ENCODE measurements at regions not wholly inside any gene's neighbourhood (a gene's known extent, or its start where the extent isn't known, plus 50 kb on each side); places are given as distances from the start of the nearest gene placed in this dataset.

GRCh38 chr4:121255986-121256750 is 92.0 kb upstream of the TNIP3 start (continued):
- TF ChIP-seq, protein P1, sequence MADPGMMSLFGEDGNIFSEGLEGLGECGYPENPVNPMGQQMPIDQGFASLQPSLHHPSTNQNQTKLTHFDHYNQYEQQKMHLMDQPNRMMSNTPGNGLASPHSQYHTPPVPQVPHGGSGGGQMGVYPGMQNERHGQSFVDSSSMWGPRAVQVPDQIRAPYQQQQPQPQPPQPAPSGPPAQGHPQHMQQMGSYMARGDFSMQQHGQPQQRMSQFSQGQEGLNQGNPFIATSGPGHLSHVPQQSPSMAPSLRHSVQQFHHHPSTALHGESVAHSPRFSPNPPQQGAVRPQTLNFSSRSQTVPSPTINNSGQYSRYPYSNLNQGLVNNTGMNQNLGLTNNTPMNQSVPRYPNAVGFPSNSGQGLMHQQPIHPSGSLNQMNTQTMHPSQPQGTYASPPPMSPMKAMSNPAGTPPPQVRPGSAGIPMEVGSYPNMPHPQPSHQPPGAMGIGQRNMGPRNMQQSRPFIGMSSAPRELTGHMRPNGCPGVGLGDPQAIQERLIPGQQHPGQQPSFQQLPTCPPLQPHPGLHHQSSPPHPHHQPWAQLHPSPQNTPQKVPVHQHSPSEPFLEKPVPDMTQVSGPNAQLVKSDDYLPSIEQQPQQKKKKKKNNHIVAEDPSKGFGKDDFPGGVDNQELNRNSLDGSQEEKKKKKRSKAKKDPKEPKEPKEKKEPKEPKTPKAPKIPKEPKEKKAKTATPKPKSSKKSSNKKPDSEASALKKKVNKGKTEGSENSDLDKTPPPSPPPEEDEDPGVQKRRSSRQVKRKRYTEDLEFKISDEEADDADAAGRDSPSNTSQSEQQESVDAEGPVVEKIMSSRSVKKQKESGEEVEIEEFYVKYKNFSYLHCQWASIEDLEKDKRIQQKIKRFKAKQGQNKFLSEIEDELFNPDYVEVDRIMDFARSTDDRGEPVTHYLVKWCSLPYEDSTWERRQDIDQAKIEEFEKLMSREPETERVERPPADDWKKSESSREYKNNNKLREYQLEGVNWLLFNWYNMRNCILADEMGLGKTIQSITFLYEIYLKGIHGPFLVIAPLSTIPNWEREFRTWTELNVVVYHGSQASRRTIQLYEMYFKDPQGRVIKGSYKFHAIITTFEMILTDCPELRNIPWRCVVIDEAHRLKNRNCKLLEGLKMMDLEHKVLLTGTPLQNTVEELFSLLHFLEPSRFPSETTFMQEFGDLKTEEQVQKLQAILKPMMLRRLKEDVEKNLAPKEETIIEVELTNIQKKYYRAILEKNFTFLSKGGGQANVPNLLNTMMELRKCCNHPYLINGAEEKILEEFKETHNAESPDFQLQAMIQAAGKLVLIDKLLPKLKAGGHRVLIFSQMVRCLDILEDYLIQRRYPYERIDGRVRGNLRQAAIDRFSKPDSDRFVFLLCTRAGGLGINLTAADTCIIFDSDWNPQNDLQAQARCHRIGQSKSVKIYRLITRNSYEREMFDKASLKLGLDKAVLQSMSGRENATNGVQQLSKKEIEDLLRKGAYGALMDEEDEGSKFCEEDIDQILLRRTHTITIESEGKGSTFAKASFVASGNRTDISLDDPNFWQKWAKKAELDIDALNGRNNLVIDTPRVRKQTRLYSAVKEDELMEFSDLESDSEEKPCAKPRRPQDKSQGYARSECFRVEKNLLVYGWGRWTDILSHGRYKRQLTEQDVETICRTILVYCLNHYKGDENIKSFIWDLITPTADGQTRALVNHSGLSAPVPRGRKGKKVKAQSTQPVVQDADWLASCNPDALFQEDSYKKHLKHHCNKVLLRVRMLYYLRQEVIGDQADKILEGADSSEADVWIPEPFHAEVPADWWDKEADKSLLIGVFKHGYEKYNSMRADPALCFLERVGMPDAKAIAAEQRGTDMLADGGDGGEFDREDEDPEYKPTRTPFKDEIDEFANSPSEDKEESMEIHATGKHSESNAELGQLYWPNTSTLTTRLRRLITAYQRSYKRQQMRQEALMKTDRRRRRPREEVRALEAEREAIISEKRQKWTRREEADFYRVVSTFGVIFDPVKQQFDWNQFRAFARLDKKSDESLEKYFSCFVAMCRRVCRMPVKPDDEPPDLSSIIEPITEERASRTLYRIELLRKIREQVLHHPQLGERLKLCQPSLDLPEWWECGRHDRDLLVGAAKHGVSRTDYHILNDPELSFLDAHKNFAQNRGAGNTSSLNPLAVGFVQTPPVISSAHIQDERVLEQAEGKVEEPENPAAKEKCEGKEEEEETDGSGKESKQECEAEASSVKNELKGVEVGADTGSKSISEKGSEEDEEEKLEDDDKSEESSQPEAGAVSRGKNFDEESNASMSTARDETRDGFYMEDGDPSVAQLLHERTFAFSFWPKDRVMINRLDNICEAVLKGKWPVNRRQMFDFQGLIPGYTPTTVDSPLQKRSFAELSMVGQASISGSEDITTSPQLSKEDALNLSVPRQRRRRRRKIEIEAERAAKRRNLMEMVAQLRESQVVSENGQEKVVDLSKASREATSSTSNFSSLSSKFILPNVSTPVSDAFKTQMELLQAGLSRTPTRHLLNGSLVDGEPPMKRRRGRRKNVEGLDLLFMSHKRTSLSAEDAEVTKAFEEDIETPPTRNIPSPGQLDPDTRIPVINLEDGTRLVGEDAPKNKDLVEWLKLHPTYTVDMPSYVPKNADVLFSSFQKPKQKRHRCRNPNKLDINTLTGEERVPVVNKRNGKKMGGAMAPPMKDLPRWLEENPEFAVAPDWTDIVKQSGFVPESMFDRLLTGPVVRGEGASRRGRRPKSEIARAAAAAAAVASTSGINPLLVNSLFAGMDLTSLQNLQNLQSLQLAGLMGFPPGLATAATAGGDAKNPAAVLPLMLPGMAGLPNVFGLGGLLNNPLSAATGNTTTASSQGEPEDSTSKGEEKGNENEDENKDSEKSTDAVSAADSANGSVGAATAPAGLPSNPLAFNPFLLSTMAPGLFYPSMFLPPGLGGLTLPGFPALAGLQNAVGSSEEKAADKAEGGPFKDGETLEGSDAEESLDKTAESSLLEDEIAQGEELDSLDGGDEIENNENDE (IDR thresholded peaks at IDR 0.05; ENCODE audit: insufficient replicate concordance, low read length): no peak
- TF ChIP-seq POLR2AphosphoS5 (IDR thresholded peaks at IDR 0.05; ENCODE audit: low read depth, low read length) (no peak), RAD21 (IDR thresholded peaks at IDR 0.05 in 1 of 2, conservative IDR thresholded peaks at IDR 0.05 in 1 of 2; ENCODE audit: low read depth in 2 of 2, low read length in 2 of 2) (no peak), SIRT6 (IDR thresholded peaks at IDR 0.05; ENCODE audit: low read length) (no peak), TCF12 (IDR thresholded peaks at IDR 0.05; ENCODE audit: low read depth, low read length) (no peak), EGR1 (IDR thresholded peaks at IDR 0.05; ENCODE audit: borderline replicate concordance, low read depth, low read length) (no peak), SRF (IDR thresholded peaks at IDR 0.05; ENCODE audit: low read depth, low read length) (no peak), GTF2F1 (IDR thresholded peaks at IDR 0.05; ENCODE audit: borderline replicate concordance, low read depth, low read length) (no peak), ZNF274 (IDR thresholded peaks at IDR 0.05; ENCODE audit: borderline replicate concordance, extremely low read depth, low read length) (no peak), CBX8 (IDR thresholded peaks at IDR 0.05; ENCODE audit: borderline replicate concordance, low read depth, low read length) (no peak), SIN3A (conservative IDR thresholded peaks at IDR 0.05 in 1 of 2, IDR thresholded peaks at IDR 0.05 in 1 of 2; ENCODE audit: low read depth in 1 of 2, low read length in 2 of 2) (no peak)
